Peyer's patch (tissue), 4 donors: ENCODE measurements at regions not wholly inside any gene's neighbourhood (a gene's known extent, or its start where the extent isn't known, plus 50 kb on each side); places are given as distances from the start of the nearest gene placed in this dataset.

ENCODE experiments used
- CTCF ChIP-seq, 6 experiments: fragments of 450-650 bp in 4 of 6; fragments of 200-600 bp in 2 of 6; sonication (generic) in 1 of 6; IDR thresholded peaks; one replicate each; pipeline ENCODE4 v1.5.1; 2017 to 2019; ENCODE audit warnings: antibody characterized with exemption in 6 of 6, mild to moderate bottlenecking in 3 of 6, moderate library complexity in 1 of 6
- POLR2A ChIP-seq, 2 donors: fragments of 450-650 bp; IDR thresholded peaks; one replicate each; pipeline ENCODE4 v1.5.1; 2017; ENCODE audit warnings: antibody characterized with exemption in 2 of 2, mild to moderate bottlenecking in 2 of 2, moderate library complexity in 2 of 2

GRCh38 chr2:149860276-149860921, 272.8 kb upstream of the MMADHC start:
- TF ChIP-seq POLR2A (IDR thresholded peaks at IDR 0.05) = no peak
- no peak for TF ChIP-seq CTCF (IDR thresholded peaks at IDR 0.05)
